Naive thymus-derived CD4-positive, alpha-beta T cell (primary cell): ENCODE measurements at regions not wholly inside any gene's neighbourhood (a gene's known extent, or its start where the extent isn't known, plus 50 kb on each side); places are given as distances from the start of the nearest gene placed in this dataset.
"Not testable (repeated sequence)": the region's sequence is repeated elsewhere in the genome, so short reads cannot be mapped to it uniquely, and the experiment has no call there.

ENCODE experiments used
- ATAC-seq: fragments of 150-1000 bp; cut with Tn5 transposase; 2 replicates; pipeline ENCODE4 v1.10.0; 2021; ENCODE audit warnings: mild to moderate bottlenecking, moderate library complexity
- CTCF ChIA-PET: fragments of 350-600 bp; sonication (Branson Sonifier 250); formaldehyde crosslinking; loops from one replicate; lab custom pipeline; 2021; ENCODE audit warnings: antibody characterized with exemption; lab: Charles Lee
- POLR2A ChIA-PET: fragments of 350-600 bp; sonication (Branson Sonifier 250); formaldehyde crosslinking; loops from one replicate; lab custom pipeline; 2021; ENCODE audit warnings: antibody characterized with exemption, inconsistent platforms; lab: Charles Lee
- DNase-seq, 9 donors: peaks; one replicate each; pipeline versions ENCODE4 v3.0.0 to v3.0.0-alpha.2; 2020 to 2022; ENCODE audit warnings: mixed read lengths in 1 of 9
- H3K27ac ChIP-seq: one replicate; pipeline ENCODE4 v1.7.0; 2013; ENCODE audit warnings: mild to moderate bottlenecking, low read depth, low read length, moderate library complexity
- H3K27me3 ChIP-seq, 2 donors: one replicate each; pipeline ENCODE4 v1.7.0; 2013; ENCODE audit warnings: low read length in 2 of 2, mild to moderate bottlenecking in 2 of 2, moderate library complexity in 2 of 2; ENCODE audit not compliant: control insufficient read depth in 2 of 2, insufficient read depth in 2 of 2
- H3K36me3 ChIP-seq, 3 experiments: 1 replicate in 2 of 3; 2 replicates in 1 of 3; pipeline ENCODE4 v1.7.0; 2013; ENCODE audit warnings: low read length in 3 of 3, mild to moderate bottlenecking in 3 of 3, moderate library complexity in 1 of 3; ENCODE audit not compliant: insufficient read depth in 3 of 3, control insufficient read depth in 2 of 3
- H3K4me1 ChIP-seq, 2 donors: one replicate each; pipeline ENCODE4 v1.7.0; 2013; ENCODE audit warnings: low read length in 2 of 2, mild to moderate bottlenecking in 2 of 2, moderate library complexity in 1 of 2; ENCODE audit not compliant: control insufficient read depth in 2 of 2, insufficient read depth in 2 of 2
- H3K4me3 ChIP-seq: 2 replicates; pipeline ENCODE4 v1.7.0; 2013; ENCODE audit warnings: mild to moderate bottlenecking, low read length
- H3K9me3 ChIP-seq, 3 experiments: 1 replicate in 2 of 3; 2 replicates in 1 of 3; pipeline ENCODE4 v1.7.0; 2013; ENCODE audit warnings: low read length in 3 of 3; ENCODE audit not compliant: control insufficient read depth in 2 of 3
- H3K27ac Mint-ChIP-seq, 9 donors: one replicate each; pipeline ENCODE4 v1.8.0; 2020 to 2022; ENCODE audit warnings: mixed read lengths in 9 of 9, mild to moderate bottlenecking in 8 of 9, moderate library complexity in 5 of 9, inconsistent platforms in 2 of 9
- H3K27me3 Mint-ChIP-seq, 5 donors: one replicate each; pipeline ENCODE4 v1.8.0; 2021 to 2022; ENCODE audit warnings: mixed read lengths in 5 of 5, mild to moderate bottlenecking in 1 of 5
- H3K36me3 Mint-ChIP-seq, 5 donors: one replicate each; pipeline ENCODE4 v1.8.0; 2020 to 2022; ENCODE audit warnings: mixed read lengths in 5 of 5, mild to moderate bottlenecking in 3 of 5, inconsistent platforms in 1 of 5
- H3K4me1 Mint-ChIP-seq, 7 donors: one replicate each; pipeline ENCODE4 v1.8.0; 2020 to 2022; ENCODE audit warnings: mixed read lengths in 7 of 7, mild to moderate bottlenecking in 3 of 7, inconsistent platforms in 1 of 7
- H3K4me3 Mint-ChIP-seq, 10 donors: one replicate each; pipeline ENCODE4 v1.8.0; 2020 to 2022; ENCODE audit warnings: mild to moderate bottlenecking in 10 of 10, mixed read lengths in 10 of 10, moderate library complexity in 6 of 10, inconsistent platforms in 2 of 10
- H3K9me3 Mint-ChIP-seq, 11 donors: one replicate each; pipeline ENCODE4 v1.8.0; 2020 to 2022; ENCODE audit warnings: mixed read lengths in 11 of 11, mild to moderate bottlenecking in 4 of 11, inconsistent platforms in 1 of 11, moderate library complexity in 1 of 11
- intact Hi-C, 2 donors: fragments of 100-400 bp; cut with micrococcal nuclease; formaldehyde crosslinking; loops; one replicate each; pipeline ENCODE4 v1.15.1; 2023

GRCh38 chr6:119676230-119676629 is 326.7 kb upstream of the MAN1A1 start:
- H3K36me3 ChIP-seq: no peaks in the 10 kb centered on the region
- no peaks in the 10 kb centered on the region for H3K27me3 ChIP-seq
- no peaks in the 10 kb centered on the region for H3K9me3 ChIP-seq
- H3K4me1 ChIP-seq: no peaks in the 10 kb centered on the region
- H3K27ac Mint-ChIP-seq: no peak overlapping the region
- H3K27ac ChIP-seq: no peak overlapping the region
- H3K4me3 ChIP-seq: no peak overlapping the region
- no peaks in the 10 kb centered on the region for H3K36me3 Mint-ChIP-seq
- no peak for ATAC-seq
- H3K4me1 Mint-ChIP-seq: no peaks in the 10 kb centered on the region
- intact Hi-C loops: no loop called here
- ChIA-PET CTCF (no interaction called here), POLR2A (no interaction called here)
- DNase-seq: no peak
- no peaks in the 10 kb centered on the region for H3K9me3 Mint-ChIP-seq
- no peak overlapping the region for H3K4me3 Mint-ChIP-seq
- peaks cover 0 to 30% (median under 1%) of the 10 kb centered on the region in 5 donors for H3K27me3 Mint-ChIP-seq

GRCh38 chr6:119673741-119674140 is 324.2 kb upstream of the MAN1A1 start:
- CTCF ChIA-PET: no interaction called here
- no peaks in the 10 kb centered on the region for H3K27me3 ChIP-seq

GRCh38 chr6:119672725-119673124 is 323.2 kb upstream of the MAN1A1 start:
- no peak overlapping the region for H3K27ac Mint-ChIP-seq
- intact Hi-C loops: no loop called here
- no peaks in the 10 kb centered on the region for H3K36me3 ChIP-seq
- H3K27me3 Mint-ChIP-seq: peaks cover 0 to 35% (median 3%) of the 10 kb centered on the region in 5 donors
- no peaks in the 10 kb centered on the region for H3K36me3 Mint-ChIP-seq
- no peaks in the 10 kb centered on the region for H3K27me3 ChIP-seq
- CTCF ChIA-PET: no interaction called here
- no peak overlapping the region for H3K4me3 ChIP-seq
- ATAC-seq (no peak), DNase-seq (no peak)
- no peak overlapping the region for H3K27ac ChIP-seq
- no peaks in the 10 kb centered on the region for H3K4me1 ChIP-seq
- no peaks in the 10 kb centered on the region for H3K9me3 Mint-ChIP-seq
- POLR2A ChIA-PET: no interaction called here
- no peaks in the 10 kb centered on the region for H3K9me3 ChIP-seq
- peaks cover 0 to 10% (median 0%) of the 10 kb centered on the region in 7 donors for H3K4me1 Mint-ChIP-seq
- H3K4me3 Mint-ChIP-seq: no peak overlapping the region

More at GRCh38 chr6:119673741-119674140, 324.2 kb upstream of the MAN1A1 start:
- Histone ChIP-seq H3K4me1 (no peaks in the 10 kb centered on the region), H3K27ac (no peak overlapping the region), H3K9me3 (no peaks in the 10 kb centered on the region), H3K36me3 (no peaks in the 10 kb centered on the region), H3K4me3 (no peak overlapping the region)
- Mint-ChIP-seq H3K9me3 (no peaks in the 10 kb centered on the region), H3K36me3 (no peaks in the 10 kb centered on the region), H3K27me3 (peaks cover 0 to 37% (median 3%) of the 10 kb centered on the region in 5 donors), H3K4me1 (peaks cover 0 to 4% (median 0%) of the 10 kb centered on the region in 7 donors), H3K4me3 (no peak overlapping the region), H3K27ac (no peak overlapping the region)
- ATAC-seq (no peak), DNase-seq (no peak)
- POLR2A ChIA-PET: no interaction called here
- intact Hi-C loops: no loop called here

DNA sequence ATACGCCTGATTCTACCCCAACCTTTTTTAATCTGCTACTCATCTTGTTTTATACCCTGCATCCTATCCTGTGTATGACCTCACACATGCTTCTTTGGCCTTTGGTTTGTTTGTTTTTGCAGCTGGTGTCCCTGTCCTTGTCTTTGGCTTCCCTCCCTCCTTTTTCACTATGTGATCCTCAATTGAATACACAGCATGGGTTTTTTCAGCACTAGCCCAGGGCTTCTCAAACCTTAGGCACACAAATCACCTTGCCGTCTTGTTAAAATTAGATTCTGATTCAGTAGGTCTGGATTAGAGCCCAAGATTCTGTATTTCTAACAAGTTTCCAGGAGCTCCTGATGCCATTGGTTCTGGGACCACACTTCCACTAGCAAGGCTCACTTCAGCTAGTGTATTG is 321.5 kb upstream of the MAN1A1 start:
- DNase-seq (no peak), ATAC-seq (no peak)
- Mint-ChIP-seq H3K27me3 (peaks cover 0 to 27% (median 8%) of the 10 kb centered on the region in 5 donors), H3K4me3 (no peak overlapping the region), H3K27ac (no peak overlapping the region), H3K4me1 (peaks cover 0 to 10% (median 0%) of the 10 kb centered on the region in 7 donors), H3K9me3 (peaks cover 0 to 6% (median 0%) of the 10 kb centered on the region in 11 donors), H3K36me3 (no peaks in the 10 kb centered on the region)
- no peak overlapping the region for H3K4me3 ChIP-seq
- no peak overlapping the region for H3K27ac ChIP-seq
- no peaks in the 10 kb centered on the region for H3K9me3 ChIP-seq
- ChIA-PET POLR2A (no interaction called here), CTCF (no interaction called here)
- no peaks in the 10 kb centered on the region for H3K4me1 ChIP-seq
- no peaks in the 10 kb centered on the region for H3K27me3 ChIP-seq
- intact Hi-C loops: no loop called here
- no peaks in the 10 kb centered on the region for H3K36me3 ChIP-seq

DNA sequence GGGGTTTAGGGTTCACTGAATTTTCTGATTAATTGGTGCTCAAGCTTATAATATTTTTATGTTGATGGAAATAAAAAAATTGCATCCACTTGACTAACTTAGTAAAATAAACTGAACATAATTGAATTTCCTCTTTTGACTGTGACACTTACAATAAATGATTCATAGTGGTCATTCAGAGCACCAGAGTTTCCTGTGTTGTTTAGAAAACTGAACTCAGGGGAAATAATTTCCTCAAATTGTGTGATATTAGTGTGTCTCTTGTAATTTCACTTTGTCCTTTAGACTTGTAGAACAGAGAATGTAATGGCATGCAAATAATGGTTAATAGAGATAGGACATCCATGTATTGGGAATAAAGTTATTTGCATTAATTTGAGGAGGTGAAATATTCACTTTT is 319.7 kb upstream of the MAN1A1 start:
- H3K4me3 Mint-ChIP-seq: no peak overlapping the region
- no peak overlapping the region for H3K27ac Mint-ChIP-seq
- ATAC-seq (peak; percentile 24), DNase-seq (no peak)
- Histone ChIP-seq H3K4me3 (no peak overlapping the region), H3K27me3 (no peaks in the 10 kb centered on the region), H3K36me3 (no peaks in the 10 kb centered on the region), H3K9me3 (no peaks in the 10 kb centered on the region), H3K4me1 (no peaks in the 10 kb centered on the region), H3K27ac (no peak overlapping the region)
- no peaks in the 10 kb centered on the region for H3K36me3 Mint-ChIP-seq
- H3K9me3 Mint-ChIP-seq: peaks cover 0 to 6% (median 0%) of the 10 kb centered on the region in 11 donors
- intact Hi-C loops: no loop called here
- peaks cover 0 to 19% (median 4%) of the 10 kb centered on the region in 5 donors for H3K27me3 Mint-ChIP-seq
- H3K4me1 Mint-ChIP-seq: peaks cover 0 to 10% (median 0%) of the 10 kb centered on the region in 7 donors
- CTCF ChIA-PET: no interaction called here
- POLR2A ChIA-PET: interaction anchor here (0.6 kb wide), 1 partner anchor 17 kb away, joined by 3 read pairs; no protein-coding TSS in a partner anchor

DNA sequence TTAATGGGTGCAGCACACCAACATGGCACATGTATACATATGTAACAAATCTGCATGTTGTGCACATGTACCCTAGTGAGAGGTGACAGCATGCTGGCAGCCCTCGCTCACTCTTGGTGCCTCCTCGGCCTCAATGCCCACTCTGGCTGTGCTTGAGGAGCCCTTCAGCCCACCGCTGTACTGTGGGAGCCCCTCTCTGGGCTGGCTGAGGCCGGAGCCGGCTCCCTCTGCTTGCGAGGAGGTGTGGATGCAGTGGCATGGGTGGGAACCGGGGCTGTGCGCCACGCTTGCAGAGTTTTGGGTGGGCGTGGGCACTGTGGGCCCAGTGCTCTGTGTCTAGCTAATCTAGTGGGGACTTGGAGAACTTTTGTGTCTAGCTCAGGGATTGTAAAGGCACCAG is 315.9 kb upstream of the MAN1A1 start:
- intact Hi-C loops, H3K36me3 Mint-ChIP-seq, H3K27me3 ChIP-seq, H3K4me3 Mint-ChIP-seq, H3K27ac Mint-ChIP-seq, H3K27me3 Mint-ChIP-seq, DNase-seq, H3K9me3 ChIP-seq, CTCF ChIA-PET, POLR2A ChIA-PET, H3K4me1 Mint-ChIP-seq, H3K9me3 Mint-ChIP-seq, ATAC-seq, H3K27ac ChIP-seq, H3K4me1 ChIP-seq, H3K4me3 ChIP-seq, H3K36me3 ChIP-seq: not testable (repeated sequence)

DNA sequence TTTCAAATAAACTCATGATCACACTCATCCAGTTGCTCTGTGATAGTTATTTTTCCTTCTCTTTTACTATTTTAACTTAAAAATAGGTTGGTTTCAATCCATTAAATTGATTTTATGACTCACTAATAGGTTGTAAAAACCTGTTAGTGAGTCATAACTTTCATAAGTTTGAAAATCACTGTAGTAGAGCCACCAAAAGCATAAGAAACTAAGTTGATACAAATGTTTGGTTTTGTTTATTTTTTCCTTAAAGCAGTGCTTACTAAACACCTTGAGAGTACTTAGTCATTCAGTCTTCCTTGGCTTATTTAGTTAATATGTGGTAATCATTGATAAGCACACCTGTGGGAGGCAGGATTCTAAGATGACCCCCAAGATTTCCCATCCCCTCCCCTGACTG is 312.1 kb upstream of the MAN1A1 start:
- peaks cover 0 to 4% (median 0%) of the 10 kb centered on the region in 11 donors for H3K9me3 Mint-ChIP-seq
- H3K4me1 ChIP-seq: no peaks in the 10 kb centered on the region

More for the DNA sequence above, 312.1 kb upstream of the MAN1A1 start:
- DNase-seq: no peak
- Mint-ChIP-seq H3K4me1 (no peaks in the 10 kb centered on the region), H3K27me3 (peaks cover 0 to 10% (median 2%) of the 10 kb centered on the region in 5 donors), H3K36me3 (no peaks in the 10 kb centered on the region), H3K4me3 (no peak overlapping the region), H3K27ac (no peak overlapping the region)
- intact Hi-C loops: no loop called here
- no peaks in the 10 kb centered on the region for H3K36me3 ChIP-seq
- ChIA-PET POLR2A (no interaction called here), CTCF (no interaction called here)
- no peak overlapping the region for H3K27ac ChIP-seq
- ATAC-seq: no peak
- no peaks in the 10 kb centered on the region for H3K9me3 ChIP-seq
- H3K4me3 ChIP-seq: no peak overlapping the region
- H3K27me3 ChIP-seq: no peaks in the 10 kb centered on the region
